PC-3 (cell line): ENCODE measurements at regions not wholly inside any gene's neighbourhood (a gene's known extent, or its start where the extent isn't known, plus 50 kb on each side); places are given as distances from the start of the nearest gene placed in this dataset.

ENCODE experiments used
- EZH2 ChIP-seq: fragments of 300-600 bp; sonication (generic); IDR thresholded peaks from one replicate; pipeline ENCODE4 v1.6.1; 2017; ENCODE audit warnings: antibody characterized with exemption, mild to moderate bottlenecking, low read length; ENCODE audit not compliant: unreplicated experiment
- EZH2phosphoT487 ChIP-seq: fragments of 300-600 bp; sonication (generic); IDR thresholded peaks from 2 replicates; pipeline ENCODE4 v1.6.1; 2018; ENCODE audit warnings: mild to moderate bottlenecking, antibody characterized with exemption, low read length, borderline replicate concordance
- TF ChIP-seq, protein P1 (sequence below): fragments of 300-600 bp; sonication (generic); conservative IDR thresholded peaks from 2 replicates; pipeline ENCODE4 v1.5.1; 2017; ENCODE audit warnings: antibody characterized with exemption, low read depth, mild to moderate bottlenecking, low read length

DNA sequence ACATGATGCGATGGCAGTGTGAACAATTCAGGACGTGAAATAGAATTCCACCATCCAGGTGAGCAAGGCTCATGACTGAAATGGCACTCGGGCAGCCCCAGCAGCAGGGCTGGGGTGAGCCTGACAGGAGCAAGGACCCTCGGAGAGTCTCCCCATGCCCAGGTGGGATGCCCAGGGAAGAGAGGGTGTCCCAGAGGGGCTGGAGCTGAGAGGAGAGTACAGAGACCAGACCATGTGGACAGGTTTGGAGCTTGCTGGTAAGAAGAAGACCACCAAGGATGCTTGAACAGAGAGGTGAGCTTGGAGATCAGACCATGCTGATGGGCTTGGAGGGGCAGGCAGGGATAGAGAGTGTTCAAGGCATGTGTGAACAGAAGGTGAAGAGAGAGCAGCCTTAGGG is 83.3 kb downstream of the RAMP3 start:
- TF ChIP-seq, protein P1, sequence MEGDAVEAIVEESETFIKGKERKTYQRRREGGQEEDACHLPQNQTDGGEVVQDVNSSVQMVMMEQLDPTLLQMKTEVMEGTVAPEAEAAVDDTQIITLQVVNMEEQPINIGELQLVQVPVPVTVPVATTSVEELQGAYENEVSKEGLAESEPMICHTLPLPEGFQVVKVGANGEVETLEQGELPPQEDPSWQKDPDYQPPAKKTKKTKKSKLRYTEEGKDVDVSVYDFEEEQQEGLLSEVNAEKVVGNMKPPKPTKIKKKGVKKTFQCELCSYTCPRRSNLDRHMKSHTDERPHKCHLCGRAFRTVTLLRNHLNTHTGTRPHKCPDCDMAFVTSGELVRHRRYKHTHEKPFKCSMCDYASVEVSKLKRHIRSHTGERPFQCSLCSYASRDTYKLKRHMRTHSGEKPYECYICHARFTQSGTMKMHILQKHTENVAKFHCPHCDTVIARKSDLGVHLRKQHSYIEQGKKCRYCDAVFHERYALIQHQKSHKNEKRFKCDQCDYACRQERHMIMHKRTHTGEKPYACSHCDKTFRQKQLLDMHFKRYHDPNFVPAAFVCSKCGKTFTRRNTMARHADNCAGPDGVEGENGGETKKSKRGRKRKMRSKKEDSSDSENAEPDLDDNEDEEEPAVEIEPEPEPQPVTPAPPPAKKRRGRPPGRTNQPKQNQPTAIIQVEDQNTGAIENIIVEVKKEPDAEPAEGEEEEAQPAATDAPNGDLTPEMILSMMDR: no peak
- TF ChIP-seq EZH2: no peak
- no peak for TF ChIP-seq EZH2phosphoT487
